H9 (cell line): ENCODE measurements at regions not wholly inside any gene's neighbourhood (a gene's known extent, or its start where the extent isn't known, plus 50 kb on each side); places are given as distances from the start of the nearest gene placed in this dataset.

Experiments used
- DNase-seq: peaks from one replicate; pipeline ENCODE4 v3.0.0-alpha.2; 2017
- H2AFZ ChIP-seq: one replicate; pipeline ENCODE4 v1.6.1; 2013; ENCODE audit warnings: mild to moderate bottlenecking, low read length, control low read depth, moderate library complexity
- H2AK5ac ChIP-seq: 2 replicates; pipeline ENCODE4 v1.6.1; 2013; ENCODE audit warnings: low read length, control low read depth, mixed read lengths; ENCODE audit not compliant: insufficient read length
- H2BK120ac ChIP-seq: one replicate; pipeline ENCODE4 v1.6.1; 2013; ENCODE audit warnings: low read depth, mild to moderate bottlenecking, low read length, control low read depth, inconsistent platforms; ENCODE audit not compliant: poor library complexity, severe bottlenecking
- H2BK12ac ChIP-seq: 2 replicates; pipeline ENCODE4 v1.6.1; 2013; ENCODE audit warnings: low read length, control low read depth, mixed read lengths, low read depth; ENCODE audit not compliant: insufficient read length
- H2BK15ac ChIP-seq: 2 replicates; pipeline ENCODE4 v1.6.1; 2013; ENCODE audit warnings: low read depth, low read length, control low read depth
- H2BK20ac ChIP-seq: one replicate; pipeline ENCODE4 v1.6.1; 2013; ENCODE audit warnings: low read depth, mild to moderate bottlenecking, low read length, control low read depth, inconsistent platforms; ENCODE audit not compliant: poor library complexity, severe bottlenecking
- H2BK5ac ChIP-seq: 2 replicates; pipeline ENCODE4 v1.6.1; 2013; ENCODE audit warnings: low read length, control low read depth, mixed read lengths; ENCODE audit not compliant: insufficient read length
- H3K14ac ChIP-seq: 2 replicates; pipeline ENCODE4 v1.6.1; 2013; ENCODE audit warnings: low read length, control low read depth; ENCODE audit not compliant: insufficient read depth
- H3K18ac ChIP-seq: 2 replicates; pipeline ENCODE4 v1.6.1; 2013; ENCODE audit warnings: low read depth, mild to moderate bottlenecking, mixed read lengths, low read length, control low read depth; ENCODE audit not compliant: insufficient read length
- H3K23ac ChIP-seq: 2 replicates; pipeline ENCODE4 v1.6.1; 2013; ENCODE audit warnings: low read length, control low read depth, mixed read lengths, low read depth; ENCODE audit not compliant: insufficient read length
- H3K23me2 ChIP-seq: 2 replicates; pipeline ENCODE4 v1.6.1; 2013; ENCODE audit warnings: low read depth, mild to moderate bottlenecking, mixed read lengths, low read length, control low read depth; ENCODE audit not compliant: insufficient read length, poor library complexity, severe bottlenecking
- H3K27ac ChIP-seq: 2 replicates; pipeline ENCODE4 v1.5.1; 2013; ENCODE audit warnings: low read length, control low read depth, mixed read lengths, low read depth; ENCODE audit not compliant: insufficient read length
- H3K27me3 ChIP-seq: 2 replicates; pipeline ENCODE4 v1.6.1; 2013; ENCODE audit warnings: low read length, control low read depth, inconsistent platforms; ENCODE audit not compliant: insufficient read depth
- H3K4ac ChIP-seq: 2 replicates; pipeline ENCODE4 v1.6.1; 2013; ENCODE audit warnings: low read depth, mild to moderate bottlenecking, control low read depth, inconsistent platforms, low read length, moderate library complexity
- H3K4me1 ChIP-seq: 2 replicates; pipeline ENCODE4 v1.6.1; 2013; ENCODE audit warnings: low read length, control low read depth, inconsistent platforms; ENCODE audit not compliant: insufficient read depth
- H3K4me2 ChIP-seq: 2 replicates; pipeline ENCODE4 v1.6.1; 2013; ENCODE audit warnings: low read length, control low read depth, mixed read lengths; ENCODE audit not compliant: insufficient read length, insufficient read depth
- H3K56ac ChIP-seq: 2 replicates; pipeline ENCODE4 v1.6.1; 2013; ENCODE audit warnings: low read depth, mild to moderate bottlenecking, mixed read lengths, low read length, control low read depth; ENCODE audit not compliant: insufficient read length
- H3K79me1 ChIP-seq: 2 replicates; pipeline ENCODE4 v1.6.1; 2013; ENCODE audit warnings: low read depth, mild to moderate bottlenecking, moderate library complexity, low read length, control low read depth, inconsistent platforms; ENCODE audit not compliant: insufficient read depth, poor library complexity, severe bottlenecking
- H3K79me2 ChIP-seq: 2 replicates; pipeline ENCODE4 v1.6.1; 2013; ENCODE audit warnings: low read length, control low read depth, inconsistent platforms; ENCODE audit not compliant: insufficient read depth
- H3K9ac ChIP-seq: 2 replicates; pipeline ENCODE4 v1.6.1; 2013; ENCODE audit warnings: low read length, control low read depth, mixed read lengths; ENCODE audit not compliant: insufficient read length; ENCODE audit errors: extremely low read depth
- H3K9me3 ChIP-seq: one replicate; pipeline ENCODE4 v1.6.1; 2013; ENCODE audit warnings: low read depth, low read length, inconsistent platforms; ENCODE audit not compliant: control insufficient read depth
- H3T11ph ChIP-seq: one replicate; pipeline ENCODE4 v1.6.1; 2013; ENCODE audit warnings: mild to moderate bottlenecking, low read length, control low read depth, inconsistent platforms
- H4K20me1 ChIP-seq: one replicate; pipeline ENCODE4 v1.6.1; 2013; ENCODE audit not compliant: control insufficient read depth, insufficient read length, insufficient read depth
- H4K5ac ChIP-seq: 2 replicates; pipeline ENCODE4 v1.6.1; 2013; ENCODE audit warnings: low read depth, mild to moderate bottlenecking, mixed read lengths, low read length, control low read depth; ENCODE audit not compliant: insufficient read length
- H4K8ac ChIP-seq: replicated peaks from 2 replicates; pipeline ENCODE4 v1.6.1; 2013; ENCODE audit warnings: low read length, control low read depth, mixed read lengths, low read depth; ENCODE audit not compliant: insufficient read length
- H4K91ac ChIP-seq: 2 replicates; pipeline ENCODE4 v1.6.1; 2013; ENCODE audit warnings: low read depth, mild to moderate bottlenecking, moderate library complexity, mixed read lengths, low read length, control low read depth; ENCODE audit not compliant: insufficient read length
- H3K27ac Mint-ChIP-seq, 3 experiments: 2 replicates in 2 of 3; 3 replicates in 1 of 3; pipeline ENCODE4 v1.8.0; 2020 to 2021; ENCODE audit warnings: mixed read lengths in 3 of 3, mild to moderate bottlenecking in 1 of 3, moderate library complexity in 1 of 3
- H3K27me3 Mint-ChIP-seq: 2 replicates; pipeline ENCODE4 v1.8.0; 2021; ENCODE audit warnings: low read depth, mild to moderate bottlenecking, moderate library complexity, mixed read lengths
- H3K36me3 Mint-ChIP-seq, 3 experiments: 2 replicates in 2 of 3; 3 replicates in 1 of 3; pipeline ENCODE4 v1.8.0; 2020 to 2021; ENCODE audit warnings: low read depth in 3 of 3, mixed read lengths in 3 of 3; ENCODE audit not compliant: insufficient read depth in 1 of 3
- H3K4me1 Mint-ChIP-seq, 2 experiments: 2 replicates each; pipeline ENCODE4 v1.8.0; 2020; ENCODE audit warnings: mixed read lengths in 2 of 2
- H3K4me3 Mint-ChIP-seq, 2 experiments: 2 replicates in 1 of 2; 3 replicates in 1 of 2; pipeline ENCODE4 v1.8.0; 2020 to 2021; ENCODE audit warnings: mild to moderate bottlenecking in 2 of 2, mixed read lengths in 2 of 2, moderate library complexity in 1 of 2
- H3K9me3 Mint-ChIP-seq, 2 experiments: 2 replicates in 1 of 2; 3 replicates in 1 of 2; pipeline ENCODE4 v1.8.0; 2020; ENCODE audit warnings: mild to moderate bottlenecking in 2 of 2, mixed read lengths in 2 of 2, moderate library complexity in 1 of 2
- WGBS: extraction: QIAGEN DNeasy Blood & Tissue Kit; methylation state at CpG from one replicate; pipeline ENCODE4 v1.1.7; 2013; ENCODE audit warnings: missing lambda C conversion rate, low lambda C conversion rate, mixed read lengths; ENCODE audit not compliant: insufficient read length; ENCODE audit errors: extremely low coverage; 5-methylcytosine and 5-hydroxymethylcytosine counted together
- TF ChIP-seq, protein P1 (sequence below): fragments of 200-600 bp; sonication (generic); conservative IDR thresholded peaks from 3 replicates; pipeline ENCODE4 v1.8.0; 2021; ENCODE audit warnings: antibody characterized with exemption, mild to moderate bottlenecking

DNA sequence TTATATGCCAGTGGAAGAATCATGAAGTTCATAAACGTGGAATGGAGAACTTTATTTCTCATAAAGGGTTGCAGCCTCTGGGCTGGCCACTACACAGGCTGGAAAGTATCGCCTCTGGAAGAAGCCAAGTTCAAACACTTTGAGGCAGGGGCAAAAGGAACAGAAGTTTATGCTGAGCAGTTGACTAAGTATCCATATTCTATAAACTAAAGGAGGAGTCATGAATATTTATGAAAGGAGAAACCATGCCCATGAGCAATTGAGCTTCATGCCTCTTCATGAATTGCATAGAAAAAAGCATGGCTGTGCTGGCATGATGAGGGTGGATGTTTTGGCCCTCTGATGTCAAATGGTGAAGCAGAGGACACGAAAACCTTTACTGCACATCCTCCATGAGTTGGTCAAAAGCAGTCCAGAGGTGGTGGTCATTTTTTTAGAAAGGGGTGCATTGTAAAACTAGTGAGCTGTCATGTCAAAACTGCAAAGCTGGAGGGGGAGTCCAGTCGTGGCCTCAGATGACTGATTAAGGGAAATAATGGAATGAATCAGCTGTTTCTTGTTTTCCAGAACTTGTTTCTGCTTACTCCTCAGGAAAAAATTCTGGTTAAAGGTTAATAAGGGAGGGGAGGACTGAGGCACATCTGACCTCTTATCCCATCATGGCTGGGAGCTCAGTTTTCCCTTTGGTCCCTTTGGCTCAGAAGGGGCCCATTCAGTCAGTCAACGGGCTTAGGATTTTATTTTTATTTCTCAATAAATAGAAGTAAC, 276.7 kb downstream of the CHL1 start:
- H3K9me3 Mint-ChIP-seq, result peaks cover 22 to 23% of the 10 kb centered on the region in 2 experiments
- H2BK5ac ChIP-seq, result no peak overlapping the region
- H3K56ac ChIP-seq, result no peak overlapping the region
- no peak overlapping the region for H3K18ac ChIP-seq
- no peak overlapping the region for H4K5ac ChIP-seq
- H3K27me3 Mint-ChIP-seq, result no peaks in the 10 kb centered on the region; the same call in 1 of the 2 replicates
- H3K23ac ChIP-seq, result no peak overlapping the region
- H3K4me3 Mint-ChIP-seq, result no peak overlapping the region
- no peaks in the 10 kb centered on the region for H3K79me2 ChIP-seq
- no peak overlapping the region for H2BK120ac ChIP-seq
- DNase-seq, result no peak
- H3K4me2 ChIP-seq, result no peak overlapping the region
- TF ChIP-seq, protein P1, sequence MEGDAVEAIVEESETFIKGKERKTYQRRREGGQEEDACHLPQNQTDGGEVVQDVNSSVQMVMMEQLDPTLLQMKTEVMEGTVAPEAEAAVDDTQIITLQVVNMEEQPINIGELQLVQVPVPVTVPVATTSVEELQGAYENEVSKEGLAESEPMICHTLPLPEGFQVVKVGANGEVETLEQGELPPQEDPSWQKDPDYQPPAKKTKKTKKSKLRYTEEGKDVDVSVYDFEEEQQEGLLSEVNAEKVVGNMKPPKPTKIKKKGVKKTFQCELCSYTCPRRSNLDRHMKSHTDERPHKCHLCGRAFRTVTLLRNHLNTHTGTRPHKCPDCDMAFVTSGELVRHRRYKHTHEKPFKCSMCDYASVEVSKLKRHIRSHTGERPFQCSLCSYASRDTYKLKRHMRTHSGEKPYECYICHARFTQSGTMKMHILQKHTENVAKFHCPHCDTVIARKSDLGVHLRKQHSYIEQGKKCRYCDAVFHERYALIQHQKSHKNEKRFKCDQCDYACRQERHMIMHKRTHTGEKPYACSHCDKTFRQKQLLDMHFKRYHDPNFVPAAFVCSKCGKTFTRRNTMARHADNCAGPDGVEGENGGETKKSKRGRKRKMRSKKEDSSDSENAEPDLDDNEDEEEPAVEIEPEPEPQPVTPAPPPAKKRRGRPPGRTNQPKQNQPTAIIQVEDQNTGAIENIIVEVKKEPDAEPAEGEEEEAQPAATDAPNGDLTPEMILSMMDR, result no peak
- no peak overlapping the region for H2BK12ac ChIP-seq
- no peak overlapping the region for H4K91ac ChIP-seq
- H4K20me1 ChIP-seq, result no peaks in the 10 kb centered on the region
- no peak overlapping the region for H2BK20ac ChIP-seq
- no peak overlapping the region for H2BK15ac ChIP-seq
- H3K36me3 Mint-ChIP-seq, result peaks cover 7 to 15% (median 12%) of the 10 kb centered on the region in 3 experiments; a peak in 6 of 7 replicates
- no peak overlapping the region for H3K14ac ChIP-seq
- no peaks in the 10 kb centered on the region for H3K23me2 ChIP-seq
- H3K27me3 ChIP-seq, result no peaks in the 10 kb centered on the region
- H3K4me1 Mint-ChIP-seq, result peaks cover 3 to 4% of the 10 kb centered on the region in 2 experiments; a peak in 2 of 4 replicates
- H2AFZ ChIP-seq, result no peak overlapping the region
- no peaks in the 10 kb centered on the region for H3K79me1 ChIP-seq
- no peak overlapping the region for H2AK5ac ChIP-seq
- H3K9me3 ChIP-seq, result no peaks in the 10 kb centered on the region
- no peak overlapping the region for H3T11ph ChIP-seq
- H3K27ac Mint-ChIP-seq, result no peak overlapping the region; a peak in 1 of 7 replicates
- H4K8ac ChIP-seq, result no peak overlapping the region
- no peak overlapping the region for H3K4ac ChIP-seq
- no CpG with 5 or more reads among the region's 5 CpGs for WGBS
- no peak overlapping the region for H3K9ac ChIP-seq
- no peak overlapping the region for H3K27ac ChIP-seq
- no peaks in the 10 kb centered on the region for H3K4me1 ChIP-seq
